GM21717 (cell line): ENCODE measurements at regions not wholly inside any gene's neighbourhood (a gene's known extent, or its start where the extent isn't known, plus 50 kb on each side); places are given as distances from the start of the nearest gene placed in this dataset.
"Not testable (repeated sequence)": the region's sequence is repeated elsewhere in the genome, so short reads cannot be mapped to it uniquely, and the experiment has no call there.

Source experiments
- ATAC-seq: cut with Tn5 transposase; IDR thresholded peaks from one replicate; pipeline ENCODE4 v1.9.1; 2021; ENCODE audit warnings: mild to moderate bottlenecking, moderate library complexity; ENCODE audit not compliant: unreplicated experiment

GRCh38 chr9:86997156-86997555 is 49.9 kb upstream of the GAS1 start:
- no peak for ATAC-seq

GRCh38 chr9:86997951-86998350 is 50.6 kb upstream of the GAS1 start:
- no peak for ATAC-seq

GRCh38 chr9:87002517-87002916 is 55.2 kb upstream of the GAS1 start:
- no peak for ATAC-seq

- no peak for ATAC-seq
These were observed 56.7 kb upstream of the GAS1 start for GRCh38 chr9:87004016-87004415.

GRCh38 chr9:87006956-87007355 is 59.6 kb upstream of the GAS1 start:
- no peak for ATAC-seq

GRCh38 chr9:87007711-87008366 is 60.5 kb upstream of the GAS1 start:
- ATAC-seq, result no peak

GRCh38 chr9:87008667-87009066 is 61.4 kb upstream of the GAS1 start:
- no peak for ATAC-seq

- no peak for ATAC-seq
These were observed 63.3 kb upstream of the GAS1 start for GRCh38 chr9:87010626-87011025.

- ATAC-seq, result no peak
These were observed 64.2 kb upstream of the GAS1 start for GRCh38 chr9:87011551-87011950.

- ATAC-seq, result no peak
These were observed 66.2 kb upstream of the GAS1 start for GRCh38 chr9:87013490-87013889.

GRCh38 chr9:87014436-87014835 is 67.1 kb upstream of the GAS1 start:
- no peak for ATAC-seq

GRCh38 chr9:87016681-87017080 is 69.4 kb upstream of the GAS1 start:
- ATAC-seq, result no peak

- ATAC-seq, result no peak
These were observed 73.1 kb upstream of the GAS1 start for GRCh38 chr9:87020169-87020950.

- no peak for ATAC-seq
These were observed 74.9 kb upstream of the GAS1 start for GRCh38 chr9:87022178-87022577.

- ATAC-seq, result no peak
These were observed 78.9 kb upstream of the GAS1 start for GRCh38 chr9:87026204-87026603.

GRCh38 chr9:87028836-87029235 is 81.5 kb upstream of the GAS1 start:
- not testable (repeated sequence) for ATAC-seq

- ATAC-seq, result no peak
These were observed 82.6 kb upstream of the GAS1 start for GRCh38 chr9:87029905-87030304.

- ATAC-seq, result no peak
These were observed 87.5 kb upstream of the GAS1 start for GRCh38 chr9:87034841-87035240.

GRCh38 chr9:87035879-87036278 is 88.6 kb upstream of the GAS1 start:
- ATAC-seq, result no peak

GRCh38 chr9:87036506-87036905 is 89.2 kb upstream of the GAS1 start:
- ATAC-seq, result no peak

- ATAC-seq, result no peak
These were observed 92.6 kb upstream of the GAS1 start for GRCh38 chr9:87039809-87040392.

GRCh38 chr9:87040410-87041009 is 93.2 kb upstream of the GAS1 start:
- ATAC-seq, result no peak
